OCI-LY7 (cell line): ENCODE measurements at regions not wholly inside any gene's neighbourhood (a gene's known extent, or its start where the extent isn't known, plus 50 kb on each side); places are given as distances from the start of the nearest gene placed in this dataset.

Experiments used
- EZH2phosphoT487 ChIP-seq: fragments of 200-600 bp; sonication (generic); IDR thresholded peaks from 2 replicates; pipeline ENCODE4 v1.6.1; 2018; ENCODE audit warnings: low read depth, borderline replicate concordance, mild to moderate bottlenecking, mixed run types, antibody characterized with exemption, low read length, moderate library complexity, mixed read lengths
- TF ChIP-seq, protein P1 (sequence below): fragments of 200-600 bp; sonication (generic); conservative IDR thresholded peaks from 2 replicates; pipeline ENCODE4 v1.5.1; 2014; ENCODE audit warnings: mild to moderate bottlenecking, antibody characterized with exemption, low read length, moderate library complexity, mixed read lengths

DNA sequence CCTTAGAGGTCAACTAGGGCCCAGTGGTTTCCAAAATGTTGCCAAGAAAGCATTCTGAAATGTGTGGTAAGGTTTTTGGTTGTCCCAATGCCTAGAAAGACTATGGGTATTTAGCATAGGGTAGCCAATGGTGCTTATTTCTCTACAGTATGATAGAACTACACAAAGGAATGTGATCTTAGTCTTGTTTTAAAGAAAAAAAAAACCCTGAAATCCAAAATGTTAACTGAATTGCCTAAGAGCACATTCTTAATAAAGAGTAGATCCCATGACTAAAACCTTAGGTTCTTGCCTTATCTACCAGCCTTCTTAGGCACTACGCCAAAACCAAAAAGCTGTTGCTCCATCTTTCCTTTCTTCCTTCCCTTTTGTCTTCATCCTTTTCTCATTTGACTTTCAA is 428.2 kb downstream of the MRPL39 start:
- TF ChIP-seq, protein P1, sequence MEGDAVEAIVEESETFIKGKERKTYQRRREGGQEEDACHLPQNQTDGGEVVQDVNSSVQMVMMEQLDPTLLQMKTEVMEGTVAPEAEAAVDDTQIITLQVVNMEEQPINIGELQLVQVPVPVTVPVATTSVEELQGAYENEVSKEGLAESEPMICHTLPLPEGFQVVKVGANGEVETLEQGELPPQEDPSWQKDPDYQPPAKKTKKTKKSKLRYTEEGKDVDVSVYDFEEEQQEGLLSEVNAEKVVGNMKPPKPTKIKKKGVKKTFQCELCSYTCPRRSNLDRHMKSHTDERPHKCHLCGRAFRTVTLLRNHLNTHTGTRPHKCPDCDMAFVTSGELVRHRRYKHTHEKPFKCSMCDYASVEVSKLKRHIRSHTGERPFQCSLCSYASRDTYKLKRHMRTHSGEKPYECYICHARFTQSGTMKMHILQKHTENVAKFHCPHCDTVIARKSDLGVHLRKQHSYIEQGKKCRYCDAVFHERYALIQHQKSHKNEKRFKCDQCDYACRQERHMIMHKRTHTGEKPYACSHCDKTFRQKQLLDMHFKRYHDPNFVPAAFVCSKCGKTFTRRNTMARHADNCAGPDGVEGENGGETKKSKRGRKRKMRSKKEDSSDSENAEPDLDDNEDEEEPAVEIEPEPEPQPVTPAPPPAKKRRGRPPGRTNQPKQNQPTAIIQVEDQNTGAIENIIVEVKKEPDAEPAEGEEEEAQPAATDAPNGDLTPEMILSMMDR, result no peak
- TF ChIP-seq EZH2phosphoT487, result no peak
